GM19395 (cell line): ENCODE measurements at regions not wholly inside any gene's neighbourhood (a gene's known extent, or its start where the extent isn't known, plus 50 kb on each side); places are given as distances from the start of the nearest gene placed in this dataset.
A peak's percentile ranks its signal among the peaks of the same experiment; 100 is the strongest.

ENCODE experiments used
- ATAC-seq: cut with Tn5 transposase; IDR thresholded peaks from one replicate; pipeline ENCODE4 v1.9.1; 2021; ENCODE audit warnings: mild to moderate bottlenecking, moderate library complexity; ENCODE audit not compliant: unreplicated experiment

GRCh38 chr4:176441594-176441993, 121.8 kb downstream of the SPCS3 start:
- no peak for ATAC-seq

- no peak for ATAC-seq
Measured at GRCh38 chr4:176443117-176443516, 123.4 kb downstream of the SPCS3 start.

- ATAC-seq, result no peak
Measured at GRCh38 chr4:176443646-176444409, 124.1 kb downstream of the SPCS3 start.

GRCh38 chr4:176444741-176445140, 125.0 kb downstream of the SPCS3 start:
- ATAC-seq, result no peak

GRCh38 chr4:176448761-176449160, 129.0 kb downstream of the SPCS3 start:
- ATAC-seq, result no peak

GRCh38 chr4:176451443-176451842, 131.7 kb downstream of the SPCS3 start:
- ATAC-seq, result no peak

GRCh38 chr4:176453079-176453478, 133.3 kb downstream of the SPCS3 start:
- ATAC-seq, result no peak

GRCh38 chr4:176453658-176454057, 133.9 kb downstream of the SPCS3 start:
- no peak for ATAC-seq

GRCh38 chr4:176464748-176465147, 145.0 kb downstream of the SPCS3 start:
- peak; percentile 99 for ATAC-seq

GRCh38 chr4:176467001-176467400, 147.2 kb downstream of the SPCS3 start:
- ATAC-seq, result no peak

GRCh38 chr4:176469546-176469945, 149.8 kb downstream of the SPCS3 start:
- ATAC-seq, result no peak

GRCh38 chr4:176470671-176471070, 150.9 kb downstream of the SPCS3 start:
- no peak for ATAC-seq

GRCh38 chr4:176475067-176475466, 155.3 kb downstream of the SPCS3 start:
- no peak for ATAC-seq

- no peak for ATAC-seq
Measured at GRCh38 chr4:176478076-176478475, 158.3 kb downstream of the SPCS3 start.

- ATAC-seq, result no peak
Measured at GRCh38 chr4:176479767-176480166, 160.0 kb downstream of the SPCS3 start.

GRCh38 chr4:176482972-176483371, 163.2 kb downstream of the SPCS3 start:
- no peak for ATAC-seq

- no peak for ATAC-seq
Measured at GRCh38 chr4:176484301-176484984, 164.7 kb downstream of the SPCS3 start.

- no peak for ATAC-seq
Measured at GRCh38 chr4:176489001-176489400, 169.2 kb downstream of the SPCS3 start.

- ATAC-seq, result peak; percentile 100
Measured at GRCh38 chr4:176492646-176493302, 173.0 kb downstream of the SPCS3 start.

GRCh38 chr4:176498617-176499256, 179.0 kb downstream of the SPCS3 start:
- no peak for ATAC-seq

- ATAC-seq, result no peak
Measured at GRCh38 chr4:176499518-176499917, 179.8 kb downstream of the SPCS3 start.
